ENCODE measurements at regions not wholly inside any gene's neighbourhood (a gene's known extent, or its start where the extent isn't known, plus 50 kb on each side); places are given as distances from the start of the nearest gene placed in this dataset.

- Histone ChIP-seq H3K36me3 (no peaks in the 10 kb centered on the region), H3K4me1 (ENCODE audit: control insufficient read depth in 1 of 2, low read depth in 2 of 2) (no peaks in the 10 kb centered on the region), H3K9me3 (no peaks in the 10 kb centered on the region), H3K27ac (no peak overlapping the region), H3K27me3 (replicated peaks; ENCODE audit: insufficient read depth) (no peaks in the 10 kb centered on the region), H3K4me3 (no peak overlapping the region)
- no peak for ATAC-seq (ENCODE audit: insufficient number of reproducible peaks, low FRiP score, low read depth)
- TF ChIP-seq CTCF (IDR thresholded peaks at IDR 0.05): no peak
- DNase-seq (ENCODE audit: low spot score): no peak
Measured at GRCh38 chr5:67746103-67746502, 469.5 kb upstream of the PIK3R1 start.

GRCh38 chr5:67732921-67733320 is 482.6 kb upstream of the PIK3R1 start:
- no peak overlapping the region for H3K4me3 ChIP-seq
- no peak for TF ChIP-seq CTCF (IDR thresholded peaks at IDR 0.05)
- no peak overlapping the region for H3K27ac ChIP-seq
- no peaks in the 10 kb centered on the region for H3K27me3 ChIP-seq (replicated peaks; ENCODE audit: insufficient read depth)
- H3K36me3 ChIP-seq: no peaks in the 10 kb centered on the region
- H3K4me1 ChIP-seq (ENCODE audit: control insufficient read depth in 1 of 2, low read depth in 2 of 2): peaks cover 0 to 15% of the 10 kb centered on the region in 2 donors
- ATAC-seq (ENCODE audit: insufficient number of reproducible peaks, low FRiP score, low read depth): no peak
- H3K9me3 ChIP-seq: no peaks in the 10 kb centered on the region
- DNase-seq (ENCODE audit: low spot score): no peak

GRCh38 chr5:67732471-67732870 is 483.1 kb upstream of the PIK3R1 start:
- no peaks in the 10 kb centered on the region for H3K9me3 ChIP-seq
- TF ChIP-seq CTCF (IDR thresholded peaks at IDR 0.05): no peak
- peaks cover 0 to 15% of the 10 kb centered on the region in 2 donors for H3K4me1 ChIP-seq (ENCODE audit: control insufficient read depth in 1 of 2, low read depth in 2 of 2)
- DNase-seq (ENCODE audit: low spot score) (no peak), ATAC-seq (ENCODE audit: insufficient number of reproducible peaks, low FRiP score, low read depth) (no peak)
- H3K27ac ChIP-seq: no peak overlapping the region
- no peaks in the 10 kb centered on the region for H3K36me3 ChIP-seq
- H3K27me3 ChIP-seq (replicated peaks; ENCODE audit: insufficient read depth): no peaks in the 10 kb centered on the region
- H3K4me3 ChIP-seq: no peak overlapping the region

- H3K27ac ChIP-seq: no peak overlapping the region
- ATAC-seq (ENCODE audit: insufficient number of reproducible peaks, low FRiP score, low read depth): no peak
- no peaks in the 10 kb centered on the region for H3K9me3 ChIP-seq
- DNase-seq (ENCODE audit: low spot score): no peak
- no peak for TF ChIP-seq CTCF (IDR thresholded peaks at IDR 0.05)
- no peaks in the 10 kb centered on the region for H3K27me3 ChIP-seq (replicated peaks; ENCODE audit: insufficient read depth)
- peaks cover 0 to 15% of the 10 kb centered on the region in 2 donors for H3K4me1 ChIP-seq (ENCODE audit: control insufficient read depth in 1 of 2, low read depth in 2 of 2)
- no peaks in the 10 kb centered on the region for H3K36me3 ChIP-seq
- H3K4me3 ChIP-seq: no peak overlapping the region
Measured at GRCh38 chr5:67731886-67732285, 483.7 kb upstream of the PIK3R1 start.

- ATAC-seq (ENCODE audit: insufficient number of reproducible peaks, low FRiP score, low read depth) (no peak), DNase-seq (ENCODE audit: low spot score) (no peak)
- TF ChIP-seq CTCF (IDR thresholded peaks at IDR 0.05): no peak
- peaks cover 0 to 19% of the 10 kb centered on the region in 2 donors for H3K4me1 ChIP-seq (ENCODE audit: control insufficient read depth in 1 of 2, low read depth in 2 of 2)
- no peaks in the 10 kb centered on the region for H3K27me3 ChIP-seq (replicated peaks; ENCODE audit: insufficient read depth)
- H3K36me3 ChIP-seq: no peaks in the 10 kb centered on the region
- H3K9me3 ChIP-seq: no peaks in the 10 kb centered on the region
- no peak overlapping the region for H3K4me3 ChIP-seq
- no peak overlapping the region for H3K27ac ChIP-seq
Measured at GRCh38 chr5:67730917-67731474, 484.6 kb upstream of the PIK3R1 start.
